ENCODE measurements at regions not wholly inside any gene's neighbourhood (a gene's known extent, or its start where the extent isn't known, plus 50 kb on each side); places are given as distances from the start of the nearest gene placed in this dataset.

- no peak overlapping the region for H3K4me3 ChIP-seq (ENCODE audit: low read depth, low read length)
- ChIA-PET POLR2A (no interaction called here), CTCF (no interaction called here)
- no peaks in the 10 kb centered on the region for H3K36me3 ChIP-seq (ENCODE audit: control insufficient read depth, insufficient read depth, low read length)
- peaks cover 20% of the 10 kb centered on the region for H3K27me3 ChIP-seq (ENCODE audit: control insufficient read depth, insufficient read depth, low read length)
- TF ChIP-seq CTCF (IDR thresholded peaks at IDR 0.05; ENCODE audit: insufficient read depth, low read depth, low read length): no peak
- DNase-seq (ENCODE audit: low read depth): no peak
Measured at GRCh38 chr3:127070776-127071175, 87.9 kb downstream of the PLXNA1 start.

GRCh38 chr3:127071597-127072001 is 88.7 kb downstream of the PLXNA1 start:
- ChIA-PET POLR2A (no interaction called here), CTCF (no interaction called here)
- H3K36me3 ChIP-seq (ENCODE audit: control insufficient read depth, insufficient read depth, low read length): no peaks in the 10 kb centered on the region
- H3K4me3 ChIP-seq (ENCODE audit: low read depth, low read length): no peak overlapping the region
- H3K27me3 ChIP-seq (ENCODE audit: control insufficient read depth, insufficient read depth, low read length): peaks cover 18% of the 10 kb centered on the region
- no peak for TF ChIP-seq CTCF (IDR thresholded peaks at IDR 0.05; ENCODE audit: insufficient read depth, low read depth, low read length)
- no peak for DNase-seq (ENCODE audit: low read depth)

- ChIA-PET POLR2A (no interaction called here), CTCF (no interaction called here)
Measured at GRCh38 chr3:127072221-127072771, 89.4 kb downstream of the PLXNA1 start.

GRCh38 chr3:127072971-127073783 is 90.3 kb downstream of the PLXNA1 start:
- Histone ChIP-seq H3K4me3 (ENCODE audit: low read depth, low read length) (no peak overlapping the region), H3K36me3 (ENCODE audit: control insufficient read depth, insufficient read depth, low read length) (no peaks in the 10 kb centered on the region), H3K27me3 (ENCODE audit: control insufficient read depth, insufficient read depth, low read length) (peaks cover 10% of the 10 kb centered on the region)
- ChIA-PET POLR2A (no interaction called here), CTCF (interaction anchor here (0.5 kb wide), 1 partner anchor 11 kb away, joined by 3 read pairs; no protein-coding TSS in a partner anchor)
- TF ChIP-seq CTCF (IDR thresholded peaks at IDR 0.05; ENCODE audit: insufficient read depth, low read depth, low read length): no peak
- no peak for DNase-seq (ENCODE audit: low read depth)

More at GRCh38 chr3:127072221-127072771, 89.4 kb downstream of the PLXNA1 start:
- no peak for DNase-seq (ENCODE audit: low read depth)
- no peak for TF ChIP-seq CTCF (IDR thresholded peaks at IDR 0.05; ENCODE audit: insufficient read depth, low read depth, low read length)
- Histone ChIP-seq H3K36me3 (ENCODE audit: control insufficient read depth, insufficient read depth, low read length) (no peaks in the 10 kb centered on the region), H3K4me3 (ENCODE audit: low read depth, low read length) (no peak overlapping the region), H3K27me3 (ENCODE audit: control insufficient read depth, insufficient read depth, low read length) (peaks cover 13% of the 10 kb centered on the region)

- no peak for TF ChIP-seq CTCF (IDR thresholded peaks at IDR 0.05; ENCODE audit: insufficient read depth, low read depth, low read length)
- DNase-seq (ENCODE audit: low read depth): no peak
- Histone ChIP-seq H3K4me3 (ENCODE audit: low read depth, low read length) (no peak overlapping the region), H3K27me3 (ENCODE audit: control insufficient read depth, insufficient read depth, low read length) (peaks cover 9% of the 10 kb centered on the region), H3K36me3 (ENCODE audit: control insufficient read depth, insufficient read depth, low read length) (no peaks in the 10 kb centered on the region)
- ChIA-PET POLR2A (interaction anchor here (0.5 kb wide), 1 partner anchor 73 kb away, joined by 10 read pairs; no protein-coding TSS in a partner anchor), CTCF (interaction anchor here (0.5 to 1.3 kb wide), 3 partner anchors 9 to 381 kb away, joined by 3 to 4 read pairs (median 3); no protein-coding TSS in a partner anchor)
Measured at GRCh38 chr3:127073941-127074820, 91.3 kb downstream of the PLXNA1 start.

Measured in BJ (cell line).